H1 (cell line): ENCODE measurements at regions not wholly inside any gene's neighbourhood (a gene's known extent, or its start where the extent isn't known, plus 50 kb on each side); places are given as distances from the start of the nearest gene placed in this dataset.

Experiments used
- CTCF ChIA-PET: fragments of 300-600 bp; sonication (Branson Sonifier 250); formaldehyde crosslinking; loops from one replicate; lab custom pipeline; 2021; ENCODE audit not compliant: partially characterized antibody; lab: Charles Lee
- POLR2A ChIA-PET: fragments of 300-600 bp; sonication (Branson Sonifier 250); formaldehyde crosslinking; loops from one replicate; lab custom pipeline; 2021; ENCODE audit warnings: inconsistent platforms; ENCODE audit not compliant: partially characterized antibody; lab: Charles Lee
- DNase-seq, 2 experiments: peaks; one replicate each; pipeline versions ENCODE4 v3.0.0 to v3.0.0-alpha.2; 2010 to 2022; ENCODE audit warnings: low spot score in 2 of 2, low read depth in 1 of 2, mixed read lengths in 1 of 2
- FAIRE-seq: peaks from 2 replicates; lab custom pipeline; 2011; peaks lifted over from hg19 to GRCh38; lab: Jason Lieb, UNC
- H2AFZ ChIP-seq: 2 replicates; pipeline ENCODE4 v1.8.1; 2012; ENCODE audit warnings: low read length, inconsistent platforms
- H2AK5ac ChIP-seq: 2 replicates; pipeline ENCODE4 v1.6.1; 2013; ENCODE audit warnings: low read depth, low read length
- H2BK120ac ChIP-seq: replicated peaks from 2 replicates; pipeline ENCODE3; 2013; ENCODE audit warnings: low read depth, low read length, inconsistent platforms
- H2BK12ac ChIP-seq: 2 replicates; pipeline ENCODE4 v1.6.1; 2013; ENCODE audit warnings: low read depth, low read length
- H2BK15ac ChIP-seq: 2 replicates; pipeline ENCODE4 v1.6.1; 2013; ENCODE audit warnings: low read length
- H2BK20ac ChIP-seq: 2 replicates; pipeline ENCODE4 v1.6.1; 2013; ENCODE audit warnings: low read length
- H2BK5ac ChIP-seq: 2 replicates; pipeline ENCODE4 v1.6.1; 2013; ENCODE audit warnings: low read depth, low read length
- H3K14ac ChIP-seq: 2 replicates; pipeline ENCODE4 v1.6.1; 2013; ENCODE audit warnings: inconsistent platforms; ENCODE audit not compliant: insufficient read length
- H3K18ac ChIP-seq: 2 replicates; pipeline ENCODE4 v1.6.1; 2013; ENCODE audit warnings: low read length; ENCODE audit errors: extremely low read depth
- H3K23ac ChIP-seq: 2 replicates; pipeline ENCODE4 v1.6.1; 2013; ENCODE audit warnings: inconsistent platforms; ENCODE audit not compliant: insufficient read length
- H3K23me2 ChIP-seq: 2 replicates; pipeline ENCODE4 v1.6.1; 2013; ENCODE audit warnings: low read depth, low read length
- H3K27ac ChIP-seq: 2 replicates; pipeline ENCODE4 v1.6.1; 2011; ENCODE audit warnings: low read depth, low read length, inconsistent platforms
- H3K27me3 ChIP-seq, 4 experiments: replicated peaks in 1 of 4; 1 replicate in 1 of 4; 2 replicates in 3 of 4; pipeline versions ENCODE4 v1.6.1 to v1.8.1; 2011 to 2013; ENCODE audit warnings: low read length in 3 of 4, mild to moderate bottlenecking in 3 of 4, inconsistent platforms in 2 of 4, mixed read lengths in 2 of 4, moderate library complexity in 1 of 4; ENCODE audit not compliant: control insufficient read depth in 3 of 4, insufficient read depth in 3 of 4; ENCODE audit errors: extremely low read depth in 1 of 4
- H3K36me3 ChIP-seq, 4 experiments: 2 replicates each; pipeline versions ENCODE4 v1.6.1 to v1.8.1; 2011 to 2013; ENCODE audit warnings: mild to moderate bottlenecking in 4 of 4, low read length in 3 of 4, moderate library complexity in 2 of 4, control low read depth in 1 of 4, inconsistent platforms in 1 of 4; ENCODE audit not compliant: insufficient read depth in 4 of 4, control insufficient read depth in 2 of 4
- H3K4ac ChIP-seq: replicated peaks from 2 replicates; pipeline ENCODE3; 2013; ENCODE audit warnings: low read length, low read depth, mixed read lengths, inconsistent platforms; ENCODE audit not compliant: insufficient read length
- H3K4me1 ChIP-seq, 4 experiments: replicated peaks in 1 of 4; 1 replicate in 1 of 4; 2 replicates in 3 of 4; pipeline versions ENCODE4 v1.6.1 to v1.8.1; 2011 to 2013; ENCODE audit warnings: low read length in 3 of 4, inconsistent platforms in 2 of 4, mixed read lengths in 1 of 4; ENCODE audit not compliant: insufficient read depth in 4 of 4, control insufficient read depth in 3 of 4
- H3K4me2 ChIP-seq, 2 experiments: 2 replicates each; pipeline versions ENCODE4 v1.6.1 to v1.8.1; 2011 to 2013; ENCODE audit warnings: low read depth in 2 of 2, low read length in 2 of 2, control low read depth in 1 of 2, inconsistent platforms in 1 of 2, mild to moderate bottlenecking in 1 of 2; ENCODE audit not compliant: insufficient read depth in 1 of 2
- H3K4me3 ChIP-seq, 4 experiments: fragments of 200-600, 300-600 bp in 1 of 4; sonication (generic), shearing (Covaris generic), sonication (Bioruptor Twin) in 1 of 4; 2 replicates each; pipeline versions ENCODE4 v1.5.1 to v1.8.1; 2011 to 2016; ENCODE audit warnings: low read length in 4 of 4, low read depth in 3 of 4, control low read depth in 2 of 4, inconsistent platforms in 2 of 4, mild to moderate bottlenecking in 2 of 4, mixed read lengths in 1 of 4, moderate library complexity in 1 of 4; ENCODE audit not compliant: insufficient read depth in 2 of 4; ENCODE audit errors: extremely low read depth in 1 of 4
- H3K56ac ChIP-seq: replicated peaks from 2 replicates; pipeline ENCODE3; 2013; ENCODE audit warnings: low read depth, mild to moderate bottlenecking, mixed read lengths, low read length, inconsistent platforms; ENCODE audit not compliant: insufficient read length
- H3K79me1 ChIP-seq: 2 replicates; pipeline ENCODE4 v1.6.1; 2013; ENCODE audit warnings: low read depth, low read length, control low read depth
- H3K79me2 ChIP-seq, 2 experiments: 2 replicates each; pipeline versions ENCODE4 v1.6.1 to v1.8.1; 2012 to 2013; ENCODE audit warnings: low read length in 2 of 2, mild to moderate bottlenecking in 2 of 2, inconsistent platforms in 1 of 2; ENCODE audit not compliant: insufficient read depth in 2 of 2, control insufficient read depth in 1 of 2
- H3K9ac ChIP-seq, 4 experiments: replicated peaks in 1 of 4; 1 replicate in 1 of 4; 2 replicates in 3 of 4; pipeline versions ENCODE4 v1.6.1 to v1.8.1; 2011 to 2013; ENCODE audit warnings: low read depth in 3 of 4, low read length in 3 of 4, control low read depth in 2 of 4, mild to moderate bottlenecking in 2 of 4, moderate library complexity in 2 of 4, inconsistent platforms in 1 of 4; ENCODE audit errors: extremely low read depth in 1 of 4
- H3K9me3 ChIP-seq, 2 experiments: 2 replicates each; pipeline versions ENCODE4 v1.6.1 to v1.8.1; 2012 to 2013; ENCODE audit warnings: mild to moderate bottlenecking in 2 of 2, moderate library complexity in 2 of 2, control low read depth in 1 of 2, inconsistent platforms in 1 of 2, low read depth in 1 of 2, low read length in 1 of 2, mixed read lengths in 1 of 2; ENCODE audit not compliant: insufficient read depth in 2 of 2
- H4K20me1 ChIP-seq, 2 experiments: replicated peaks in 1 of 2; 2 replicates each; pipeline versions ENCODE3 to v1.8.1; 2011 to 2013; ENCODE audit warnings: inconsistent platforms in 2 of 2, low read length in 2 of 2, mild to moderate bottlenecking in 1 of 2; ENCODE audit not compliant: insufficient read depth in 2 of 2, control insufficient read depth in 1 of 2
- H4K5ac ChIP-seq: 2 replicates; pipeline ENCODE4 v1.6.1; 2013; ENCODE audit warnings: low read length, low read depth, mixed read lengths, inconsistent platforms; ENCODE audit not compliant: insufficient read length
- H4K8ac ChIP-seq: 2 replicates; pipeline ENCODE4 v1.8.0; 2013; ENCODE audit warnings: mild to moderate bottlenecking, moderate library complexity, low read length, inconsistent platforms; ENCODE audit not compliant: insufficient read depth; ENCODE audit errors: extremely low read depth
- H4K91ac ChIP-seq: replicated peaks from 2 replicates; pipeline ENCODE3; 2013; ENCODE audit warnings: low read length, mixed read lengths, inconsistent platforms; ENCODE audit not compliant: insufficient read length
- BRCA1 ChIP-seq: IDR thresholded peaks from 2 replicates; pipeline ENCODE4 v1.6.1; 2012; ENCODE audit warnings: low read depth, low read length, improper control_type of control experiment
- EGR1 ChIP-seq: IDR thresholded peaks from 2 replicates; pipeline ENCODE4 v1.6.1; 2011; ENCODE audit warnings: low read depth, low read length, borderline replicate concordance
- EP300 ChIP-seq, 2 experiments: IDR thresholded peaks; 1 replicate in 1 of 2; 2 replicates in 1 of 2; pipeline ENCODE4 v1.6.1; 2011 to 2012; ENCODE audit warnings: low read depth in 2 of 2, low read length in 2 of 2, mild to moderate bottlenecking in 2 of 2, borderline replicate concordance in 1 of 2, inconsistent platforms in 1 of 2, moderate library complexity in 1 of 2
- HDAC2 ChIP-seq, 2 experiments: fragments of 300-600 bp in 1 of 2; sonication (generic) in 1 of 2; IDR thresholded peaks; 2 replicates each; pipeline ENCODE4 v1.6.1; 2011 to 2012; ENCODE audit warnings: low read depth in 2 of 2, low read length in 2 of 2, mild to moderate bottlenecking in 2 of 2, moderate library complexity in 2 of 2, borderline replicate concordance in 1 of 2, inconsistent platforms in 1 of 2
- POU5F1 ChIP-seq: IDR thresholded peaks from 2 replicates; pipeline ENCODE4 v1.6.1; 2011; ENCODE audit warnings: low read depth, mild to moderate bottlenecking, low read length, moderate library complexity
- RFX5 ChIP-seq: IDR thresholded peaks from 2 replicates; pipeline ENCODE4 v1.6.1; 2011; ENCODE audit warnings: low read depth, low read length, improper control_type of control experiment, borderline replicate concordance
- RXRA ChIP-seq: IDR thresholded peaks from 2 replicates; pipeline ENCODE4 v1.6.1; 2011; ENCODE audit warnings: low read depth, mild to moderate bottlenecking, low read length, moderate library complexity; ENCODE audit not compliant: insufficient read depth
- SIRT6 ChIP-seq: IDR thresholded peaks from one replicate; pipeline ENCODE4 v1.7.1; 2012; ENCODE audit warnings: low read length, inconsistent platforms
- SP2 ChIP-seq: IDR thresholded peaks from 2 replicates; pipeline ENCODE4 v1.6.1; 2012; ENCODE audit warnings: mild to moderate bottlenecking, low read length, inconsistent platforms
- SUZ12 ChIP-seq: fragments of 200-600 bp; sonication (generic); IDR thresholded peaks from 2 replicates; pipeline ENCODE4 v1.6.1; 2012; ENCODE audit warnings: mild to moderate bottlenecking, inconsistent platforms, low read length, moderate library complexity, mixed read lengths
- ZNF274 ChIP-seq: IDR thresholded peaks from 2 replicates; pipeline ENCODE4 v1.7.0; 2012; ENCODE audit warnings: low read length, borderline replicate concordance; ENCODE audit errors: extremely low read depth
- WGBS, 2 experiments: shearing (Covaris generic) in 1 of 2; methylation state at CpG; one replicate each; pipeline versions ENCODE4 v1.1.6 to v1.1.7; 2013 to 2015; ENCODE audit warnings: low lambda C conversion rate in 2 of 2, mixed read lengths in 2 of 2, inconsistent platforms in 1 of 2, low coverage in 1 of 2, missing lambda C conversion rate in 1 of 2; ENCODE audit not compliant: insufficient replicate concordance in 2 of 2, insufficient coverage in 1 of 2, insufficient read length in 1 of 2; ENCODE audit errors: extremely low coverage in 1 of 2, missing lambda C conversion rate in 1 of 2; 5-methylcytosine and 5-hydroxymethylcytosine counted together
- TF ChIP-seq, protein P1 (sequence below): IDR thresholded peaks from 2 replicates; pipeline ENCODE4 v1.6.1; 2012; ENCODE audit warnings: low read length, inconsistent platforms
- TF ChIP-seq, protein P2 (sequence below): IDR thresholded peaks from 2 replicates; pipeline ENCODE4 v1.6.1; 2012; ENCODE audit warnings: inconsistent platforms

DNA sequence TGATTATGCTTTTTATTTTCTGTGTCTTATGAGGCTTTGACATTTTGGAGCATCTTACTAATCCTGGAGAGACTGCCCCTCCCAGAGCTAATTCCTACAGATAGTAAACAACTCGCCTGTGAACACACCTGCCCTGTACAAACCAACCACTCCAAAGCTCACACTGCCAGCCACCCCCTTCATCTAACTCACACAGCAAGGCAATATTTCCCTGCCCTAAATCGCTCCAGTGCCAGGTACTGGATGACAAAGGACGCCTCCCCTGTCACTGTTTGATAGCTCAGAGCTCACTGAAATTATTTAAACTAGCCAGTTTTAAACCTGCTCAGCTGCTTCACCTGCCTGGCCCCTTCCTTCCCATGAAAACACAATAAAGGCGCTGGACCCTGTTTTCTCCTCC, 535.1 kb upstream of the CELF2 start:
- no peak for DNase-seq
- H2AFZ ChIP-seq, result peak overlapping the region; percentile 92; the same call in 1 of the 2 replicates
- no peak for TF ChIP-seq RXRA
- TF ChIP-seq RFX5, result no peak
- TF ChIP-seq, protein P1, sequence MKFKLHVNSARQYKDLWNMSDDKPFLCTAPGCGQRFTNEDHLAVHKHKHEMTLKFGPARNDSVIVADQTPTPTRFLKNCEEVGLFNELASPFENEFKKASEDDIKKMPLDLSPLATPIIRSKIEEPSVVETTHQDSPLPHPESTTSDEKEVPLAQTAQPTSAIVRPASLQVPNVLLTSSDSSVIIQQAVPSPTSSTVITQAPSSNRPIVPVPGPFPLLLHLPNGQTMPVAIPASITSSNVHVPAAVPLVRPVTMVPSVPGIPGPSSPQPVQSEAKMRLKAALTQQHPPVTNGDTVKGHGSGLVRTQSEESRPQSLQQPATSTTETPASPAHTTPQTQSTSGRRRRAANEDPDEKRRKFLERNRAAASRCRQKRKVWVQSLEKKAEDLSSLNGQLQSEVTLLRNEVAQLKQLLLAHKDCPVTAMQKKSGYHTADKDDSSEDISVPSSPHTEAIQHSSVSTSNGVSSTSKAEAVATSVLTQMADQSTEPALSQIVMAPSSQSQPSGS, result no peak
- TF ChIP-seq BRCA1, result no peak
- TF ChIP-seq ZNF274, result no peak
- TF ChIP-seq SP2, result no peak
- TF ChIP-seq EGR1, result no peak
- no peak for TF ChIP-seq HDAC2 (IDR thresholded peaks at IDR 0.05; ENCODE audit: borderline replicate concordance in 1 of 2, low read depth in 2 of 2, low read length in 2 of 2)
- no peak for TF ChIP-seq POU5F1
- no peak for TF ChIP-seq SIRT6
- TF ChIP-seq SUZ12, result no peak
- no peak for TF ChIP-seq EP300 (IDR thresholded peaks at IDR 0.05; ENCODE audit: borderline replicate concordance in 1 of 2, low read depth in 2 of 2, low read length in 2 of 2)
- TF ChIP-seq, protein P2, sequence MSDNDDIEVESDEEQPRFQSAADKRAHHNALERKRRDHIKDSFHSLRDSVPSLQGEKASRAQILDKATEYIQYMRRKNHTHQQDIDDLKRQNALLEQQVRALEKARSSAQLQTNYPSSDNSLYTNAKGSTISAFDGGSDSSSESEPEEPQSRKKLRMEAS, result no peak

More for the DNA sequence above, 535.1 kb upstream of the CELF2 start:
- Histone ChIP-seq H3K79me2 (no peaks in the 10 kb centered on the region), H3K18ac (no peak overlapping the region), H3K23me2 (no peaks in the 10 kb centered on the region), H3K9me3 (no peaks in the 10 kb centered on the region), H3K4ac (no peak overlapping the region), H2BK15ac (no peak overlapping the region), H3K9ac (peak overlapping the region in 1 of 4 experiments; percentile 37; a peak in 1 of 7 replicates), H4K20me1 (no peaks in the 10 kb centered on the region), H3K27ac (no peak overlapping the region), H3K4me3 (no peak overlapping the region), H3K56ac (no peak overlapping the region), H3K23ac (no peak overlapping the region), H2AK5ac (no peak overlapping the region), H2BK12ac (no peak overlapping the region), H4K5ac (no peak overlapping the region), H3K14ac (no peak overlapping the region), H3K4me1 (no peaks in the 10 kb centered on the region), H3K27me3 (no peaks in the 10 kb centered on the region), H2BK120ac (no peak overlapping the region), H3K4me2 (no peak overlapping the region), H4K8ac (no peak overlapping the region), H3K36me3 (no peaks in the 10 kb centered on the region), H2BK5ac (no peak overlapping the region), H2BK20ac (no peak overlapping the region), H3K79me1 (no peaks in the 10 kb centered on the region), H4K91ac (no peak overlapping the region)
- CTCF ChIA-PET, result interaction anchor here (0.9 kb wide), 1 partner anchor 15 kb away, joined by 3 read pairs; no protein-coding TSS in a partner anchor
- FAIRE-seq, result no peak
- WGBS, 2 experiments, result 74% methylated on average over 4 of the region's 4 CpGs; no CpG with 5 or more reads in 1 of the 2 experiments
- POLR2A ChIA-PET, result no interaction called here
